Right ventricle myocardium inferior (tissue), 1 donor: ENCODE measurements at regions not wholly inside any gene's neighbourhood (a gene's known extent, or its start where the extent isn't known, plus 50 kb on each side); places are given as distances from the start of the nearest gene placed in this dataset.
"Not testable (repeated sequence)": the region's sequence is repeated elsewhere in the genome, so short reads cannot be mapped to it uniquely, and the experiment has no call there.

ENCODE experiments used
- ATAC-seq: fragments of 200-7000 bp; cut with Tn5 transposase; one replicate; pipeline ENCODE4 v1.9.1; 2020; ENCODE audit warnings: mild to moderate bottlenecking, moderate library complexity
- DNase-seq: peaks from one replicate; pipeline ENCODE4 v3.0.0; 2021; ENCODE audit errors: missing footprints
- intact Hi-C: fragments of 100-400 bp; cut with DNase I; formaldehyde crosslinking; loops from one replicate; pipeline ENCODE4 v1.11.0; 2022
- donor health status: DM: no; HTN: yes; CAD: no; lungs with severe emphysema.

- intact Hi-C loops, DNase-seq, ATAC-seq: not testable (repeated sequence)
Measured at GRCh38 chr2:242107065-242107464, 237.5 kb downstream of the RTP5 start.

GRCh38 chr2:242108797-242109500, 239.4 kb downstream of the RTP5 start:
- DNase-seq, intact Hi-C loops, ATAC-seq: not testable (repeated sequence)

- ATAC-seq, DNase-seq, intact Hi-C loops: not testable (repeated sequence)
Measured at GRCh38 chr2:242109819-242110218, 240.3 kb downstream of the RTP5 start.

- intact Hi-C loops, DNase-seq, ATAC-seq: not testable (repeated sequence)
Measured at GRCh38 chr2:242111954-242112353, 242.4 kb downstream of the RTP5 start.

GRCh38 chr2:242113492-242113891, 244.0 kb downstream of the RTP5 start:
- ATAC-seq: not testable (repeated sequence)

GRCh38 chr2:242116676-242117075, 247.1 kb downstream of the RTP5 start:
- ATAC-seq, DNase-seq, intact Hi-C loops: not testable (repeated sequence)

More at GRCh38 chr2:242113492-242113891, 244.0 kb downstream of the RTP5 start:
- DNase-seq, intact Hi-C loops: not testable (repeated sequence)

GRCh38 chr2:242117305-242117704, 247.8 kb downstream of the RTP5 start:
- DNase-seq, intact Hi-C loops, ATAC-seq: not testable (repeated sequence)

- ATAC-seq, intact Hi-C loops, DNase-seq: not testable (repeated sequence)
Measured at GRCh38 chr2:242119682-242120081, 250.2 kb downstream of the RTP5 start.

- intact Hi-C loops, ATAC-seq, DNase-seq: not testable (repeated sequence)
Measured at GRCh38 chr2:242130682-242131081, 261.2 kb downstream of the RTP5 start.

- ATAC-seq, intact Hi-C loops, DNase-seq: not testable (repeated sequence)
Measured at GRCh38 chr2:242159921-242160320, 290.4 kb downstream of the RTP5 start.

GRCh38 chr2:242165115-242165514, 295.6 kb downstream of the RTP5 start:
- ATAC-seq, intact Hi-C loops, DNase-seq: not testable (repeated sequence)

GRCh38 chr2:242171290-242171689, 301.8 kb downstream of the RTP5 start:
- ATAC-seq, intact Hi-C loops, DNase-seq: not testable (repeated sequence)
